ENCODE measurements at regions not wholly inside any gene's neighbourhood (a gene's known extent, or its start where the extent isn't known, plus 50 kb on each side); places are given as distances from the start of the nearest gene placed in this dataset.

GRCh38 chr1:116322752-116323405 is 50.2 kb upstream of the ATP1A1 start:
- FAIRE-seq (no peak), DNase-seq (ENCODE audit: low spot score) (no peak)

Data from RCC 7860 (cell line).